ENCODE measurements at regions not wholly inside any gene's neighbourhood (a gene's known extent, or its start where the extent isn't known, plus 50 kb on each side); places are given as distances from the start of the nearest gene placed in this dataset.
A peak's percentile ranks its signal among the peaks of the same experiment; 100 is the strongest.
"Not testable (repeated sequence)": the region's sequence is repeated elsewhere in the genome, so short reads cannot be mapped to it uniquely, and the experiment has no call there.

DNA sequence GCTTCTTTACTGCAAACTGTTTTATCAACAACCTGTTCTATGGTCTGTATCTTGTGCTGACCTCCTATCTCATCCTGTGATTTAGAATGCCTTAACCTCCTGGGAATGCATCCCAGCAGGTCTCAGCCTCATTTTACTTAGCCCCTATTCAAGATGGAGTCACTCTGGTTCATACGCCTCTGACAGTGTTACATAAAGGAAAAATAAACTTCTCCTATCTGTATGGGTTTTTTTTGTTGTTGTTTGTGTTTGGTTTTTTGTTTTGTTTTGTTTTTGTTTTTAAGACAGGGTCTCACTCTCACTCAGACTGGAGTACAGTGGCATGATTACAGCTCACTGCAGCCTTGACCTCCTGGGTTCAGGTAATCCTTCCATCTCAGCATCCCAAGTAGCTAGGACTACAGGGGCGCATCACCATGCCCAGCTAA, 62.1 kb downstream of the RESF1 start:
- H3K4me1 ChIP-seq (ENCODE audit: control insufficient read depth in 2 of 2, insufficient read depth in 1 of 2, low read depth in 1 of 2, low read length in 2 of 2), result peaks cover 2 to 11% of the 10 kb centered on the region in 2 donors
- H3K27ac ChIP-seq (replicated peaks; ENCODE audit: low read length), result no peak overlapping the region
- H2BK120ac ChIP-seq (ENCODE audit: low read depth, low read length), result no peak overlapping the region
- H2BK15ac ChIP-seq (ENCODE audit: low read length), result no peak overlapping the region
- no peak overlapping the region for H3K23ac ChIP-seq (ENCODE audit: low read depth, low read length, poor library complexity)
- H3K4me3 ChIP-seq (ENCODE audit: low read length in 2 of 2), result no peak overlapping the region
- H3K14ac ChIP-seq (ENCODE audit: low read length), result no peak overlapping the region
- H3K36me3 ChIP-seq (replicated peaks in 1 of 2; ENCODE audit: control insufficient read depth in 2 of 2, insufficient read depth in 2 of 2, low read length in 2 of 2), result no peaks in the 10 kb centered on the region
- no CpG with 5 or more reads among the region's 2 CpGs for WGBS, 2 donors (ENCODE audit: extremely low coverage in 2 of 2, insufficient read length in 2 of 2, insufficient replicate concordance in 1 of 2)
- H3K18ac ChIP-seq (ENCODE audit: low read length), result no peak overlapping the region
- H4K8ac ChIP-seq (ENCODE audit: low read depth, low read length), result no peak overlapping the region
- no peak for DNase-seq (ENCODE audit: low spot score)
- no peak overlapping the region for H2BK12ac ChIP-seq (ENCODE audit: low read length)
- no peak overlapping the region for H3K4ac ChIP-seq (ENCODE audit: low read length)
- H4K91ac ChIP-seq (ENCODE audit: low read depth, low read length, poor library complexity), result no peak overlapping the region
- no peaks in the 10 kb centered on the region for H3K79me1 ChIP-seq (ENCODE audit: low read depth, low read length)
- H3K4me2 ChIP-seq (ENCODE audit: insufficient read depth, low read length, poor library complexity, severe bottlenecking), result no peak overlapping the region
- no peaks in the 10 kb centered on the region for H3K27me3 ChIP-seq (ENCODE audit: control insufficient read depth in 3 of 3, insufficient read depth in 3 of 3, low read depth in 1 of 3, low read length in 3 of 3)
- H3K9ac ChIP-seq (ENCODE audit: low read depth, low read length, poor library complexity), result no peak overlapping the region
- H2AFZ ChIP-seq (ENCODE audit: low read length), result peak overlapping the region; percentile 63
- no peak overlapping the region for H2BK5ac ChIP-seq (ENCODE audit: low read length)
- H2AK5ac ChIP-seq (ENCODE audit: low read depth, low read length), result no peak overlapping the region
- H3K9me3 ChIP-seq (replicated peaks in 1 of 2; ENCODE audit: control insufficient read depth in 2 of 2, insufficient read depth in 1 of 2, low read depth in 1 of 2, low read length in 2 of 2), result peaks cover 0 to 4% of the 10 kb centered on the region in 2 donors

DNA sequence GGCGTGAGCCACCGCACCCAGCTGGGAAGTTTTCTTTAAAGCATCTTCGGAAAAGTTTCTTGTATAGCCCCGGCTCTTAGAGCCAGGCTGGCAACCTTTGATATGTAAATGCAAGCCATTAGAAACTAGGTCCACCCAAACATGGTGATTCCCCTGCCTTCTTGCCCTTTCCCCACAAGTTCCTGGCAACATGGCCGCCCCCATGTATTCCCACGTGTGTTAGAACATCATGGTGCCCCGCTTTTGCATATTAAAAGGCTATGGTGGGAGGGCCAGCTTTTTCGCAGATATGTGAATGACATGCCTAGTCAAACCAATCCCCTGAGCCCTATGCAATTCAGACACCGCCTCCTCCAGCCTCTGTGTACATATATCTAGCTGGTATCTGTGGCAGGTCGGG, 63.2 kb downstream of the RESF1 start:
- H3K14ac ChIP-seq (ENCODE audit: low read length); H3K27me3 ChIP-seq (ENCODE audit: control insufficient read depth in 3 of 3, insufficient read depth in 3 of 3, low read depth in 1 of 3, low read length in 3 of 3); H2BK15ac ChIP-seq (ENCODE audit: low read length); H3K4me3 ChIP-seq (ENCODE audit: low read length in 2 of 2); DNase-seq (ENCODE audit: low spot score); H3K9me3 ChIP-seq (replicated peaks in 1 of 2; ENCODE audit: control insufficient read depth in 2 of 2, insufficient read depth in 1 of 2, low read depth in 1 of 2, low read length in 2 of 2); H3K79me1 ChIP-seq (ENCODE audit: low read depth, low read length); H3K4ac ChIP-seq (ENCODE audit: low read length); H3K4me2 ChIP-seq (ENCODE audit: insufficient read depth, low read length, poor library complexity, severe bottlenecking); H3K23ac ChIP-seq (ENCODE audit: low read depth, low read length, poor library complexity); H2BK120ac ChIP-seq (ENCODE audit: low read depth, low read length); H4K8ac ChIP-seq (ENCODE audit: low read depth, low read length); H2BK5ac ChIP-seq (ENCODE audit: low read length); H2AK5ac ChIP-seq (ENCODE audit: low read depth, low read length); H3K9ac ChIP-seq (ENCODE audit: low read depth, low read length, poor library complexity); H2BK12ac ChIP-seq (ENCODE audit: low read length); H3K18ac ChIP-seq (ENCODE audit: low read length); H3K36me3 ChIP-seq (replicated peaks in 1 of 2; ENCODE audit: control insufficient read depth in 2 of 2, insufficient read depth in 2 of 2, low read length in 2 of 2); H3K27ac ChIP-seq (replicated peaks; ENCODE audit: low read length); H4K91ac ChIP-seq (ENCODE audit: low read depth, low read length, poor library complexity): not testable (repeated sequence)
- peak overlapping the region; percentile 74 for H2AFZ ChIP-seq (ENCODE audit: low read length)
- no CpG with 5 or more reads among the region's 10 CpGs for WGBS, 2 donors (ENCODE audit: extremely low coverage in 2 of 2, insufficient read length in 2 of 2, insufficient replicate concordance in 1 of 2)
- peaks cover 2 to 11% of the 10 kb centered on the region in 2 donors for H3K4me1 ChIP-seq (ENCODE audit: control insufficient read depth in 2 of 2, insufficient read depth in 1 of 2, low read depth in 1 of 2, low read length in 2 of 2)

DNA sequence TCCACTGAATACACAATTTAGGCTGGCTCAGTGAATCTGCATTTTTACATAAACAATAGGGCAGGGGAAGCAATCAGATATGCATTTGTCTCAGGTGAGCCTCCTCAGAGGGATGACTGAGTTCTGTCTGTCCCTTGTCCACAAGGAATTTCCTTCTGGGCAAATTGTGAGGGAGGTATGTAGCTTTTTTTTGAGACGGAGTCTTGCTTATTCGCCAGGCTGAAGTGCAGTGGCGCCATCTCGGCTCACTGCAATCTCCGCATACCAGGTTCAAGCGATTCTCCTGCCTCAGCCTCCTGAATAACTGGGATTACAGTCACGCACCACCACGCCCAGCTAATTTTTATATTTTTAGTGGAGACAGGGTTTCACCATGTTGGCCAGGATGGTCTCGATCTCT, 64.6 kb downstream of the RESF1 start:
- H4K8ac ChIP-seq (ENCODE audit: low read depth, low read length); H2AK5ac ChIP-seq (ENCODE audit: low read depth, low read length); H3K23ac ChIP-seq (ENCODE audit: low read depth, low read length, poor library complexity); H3K9ac ChIP-seq (ENCODE audit: low read depth, low read length, poor library complexity); H3K18ac ChIP-seq (ENCODE audit: low read length); H2BK15ac ChIP-seq (ENCODE audit: low read length); H2AFZ ChIP-seq (ENCODE audit: low read length); H3K14ac ChIP-seq (ENCODE audit: low read length); H3K36me3 ChIP-seq (replicated peaks in 1 of 2; ENCODE audit: control insufficient read depth in 2 of 2, insufficient read depth in 2 of 2, low read length in 2 of 2); H3K4me2 ChIP-seq (ENCODE audit: insufficient read depth, low read length, poor library complexity, severe bottlenecking); H4K91ac ChIP-seq (ENCODE audit: low read depth, low read length, poor library complexity); H3K79me1 ChIP-seq (ENCODE audit: low read depth, low read length); H2BK5ac ChIP-seq (ENCODE audit: low read length); H3K27ac ChIP-seq (replicated peaks; ENCODE audit: low read length); H2BK12ac ChIP-seq (ENCODE audit: low read length); H3K4me3 ChIP-seq (ENCODE audit: low read length in 2 of 2); DNase-seq (ENCODE audit: low spot score); H3K4ac ChIP-seq (ENCODE audit: low read length); H3K27me3 ChIP-seq (ENCODE audit: control insufficient read depth in 3 of 3, insufficient read depth in 3 of 3, low read depth in 1 of 3, low read length in 3 of 3); H3K9me3 ChIP-seq (replicated peaks in 1 of 2; ENCODE audit: control insufficient read depth in 2 of 2, insufficient read depth in 1 of 2, low read depth in 1 of 2, low read length in 2 of 2); H2BK120ac ChIP-seq (ENCODE audit: low read depth, low read length): not testable (repeated sequence)
- H3K4me1 ChIP-seq (ENCODE audit: control insufficient read depth in 2 of 2, insufficient read depth in 1 of 2, low read depth in 1 of 2, low read length in 2 of 2), result peaks cover 2 to 11% of the 10 kb centered on the region in 2 donors
- no CpG with 5 or more reads among the region's 9 CpGs for WGBS, 2 donors (ENCODE audit: extremely low coverage in 2 of 2, insufficient read length in 2 of 2, insufficient replicate concordance in 1 of 2)

DNA sequence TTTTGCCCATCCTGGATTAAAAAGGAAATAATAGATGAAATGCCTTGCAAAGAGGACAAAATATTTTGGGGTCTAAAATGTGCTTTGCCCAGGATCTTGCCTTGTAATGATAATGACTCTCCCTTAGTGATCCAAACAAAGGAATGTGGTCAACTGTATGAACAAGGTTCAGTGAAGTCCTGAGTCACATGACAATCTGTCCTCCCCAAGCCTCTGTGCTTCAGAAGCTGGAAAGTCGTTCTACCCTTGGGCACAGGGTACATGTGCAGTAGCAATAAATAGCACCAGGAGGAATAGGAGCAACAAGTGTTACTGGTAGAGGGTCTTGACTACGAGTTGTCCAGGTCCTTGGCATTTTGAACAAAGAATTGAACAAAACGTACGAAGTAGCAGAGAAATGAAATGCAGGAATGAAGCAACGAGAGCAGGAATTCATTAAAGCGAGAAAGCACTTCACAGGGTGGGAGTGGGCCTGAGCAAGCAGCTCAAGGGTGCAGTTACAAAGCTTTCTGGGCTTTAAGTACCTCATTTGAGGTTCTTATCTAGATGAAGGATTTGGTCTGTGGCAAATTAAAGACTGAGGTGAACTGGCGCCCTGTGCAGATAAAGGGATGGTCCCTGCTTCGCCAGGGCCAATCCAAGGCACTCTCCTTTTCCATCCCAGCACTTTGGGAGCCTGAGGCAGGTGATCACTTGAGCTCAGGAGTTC, 65.8 kb downstream of the RESF1 start:
- H3K18ac ChIP-seq (ENCODE audit: low read length), result no peak overlapping the region
- no peaks in the 10 kb centered on the region for H3K36me3 ChIP-seq (replicated peaks in 1 of 2; ENCODE audit: control insufficient read depth in 2 of 2, insufficient read depth in 2 of 2, low read length in 2 of 2)
- no peak overlapping the region for H2BK15ac ChIP-seq (ENCODE audit: low read length)
- H3K4ac ChIP-seq (ENCODE audit: low read length), result no peak overlapping the region
- H2BK5ac ChIP-seq (ENCODE audit: low read length), result no peak overlapping the region
- no peak overlapping the region for H4K91ac ChIP-seq (ENCODE audit: low read depth, low read length, poor library complexity)
- no peaks in the 10 kb centered on the region for H3K79me1 ChIP-seq (ENCODE audit: low read depth, low read length)
- WGBS, 2 donors (ENCODE audit: extremely low coverage in 2 of 2, insufficient read length in 2 of 2, insufficient replicate concordance in 1 of 2), result no CpG with 5 or more reads among the region's 8 CpGs
- H3K4me1 ChIP-seq (ENCODE audit: control insufficient read depth in 2 of 2, insufficient read depth in 1 of 2, low read depth in 1 of 2, low read length in 2 of 2), result peaks cover 2 to 11% of the 10 kb centered on the region in 2 donors
- H2BK120ac ChIP-seq (ENCODE audit: low read depth, low read length), result no peak overlapping the region
- peaks cover 0 to 4% of the 10 kb centered on the region in 2 donors for H3K9me3 ChIP-seq (replicated peaks in 1 of 2; ENCODE audit: control insufficient read depth in 2 of 2, insufficient read depth in 1 of 2, low read depth in 1 of 2, low read length in 2 of 2)
- H3K9ac ChIP-seq (ENCODE audit: low read depth, low read length, poor library complexity), result no peak overlapping the region
- H3K4me3 ChIP-seq (ENCODE audit: low read length in 2 of 2), result no peak overlapping the region
- H3K14ac ChIP-seq (ENCODE audit: low read length), result no peak overlapping the region
- H2BK12ac ChIP-seq (ENCODE audit: low read length), result no peak overlapping the region
- no peak for DNase-seq (ENCODE audit: low spot score)
- H2AK5ac ChIP-seq (ENCODE audit: low read depth, low read length), result no peak overlapping the region
- no peak overlapping the region for H3K4me2 ChIP-seq (ENCODE audit: insufficient read depth, low read length, poor library complexity, severe bottlenecking)
- no peak overlapping the region for H3K23ac ChIP-seq (ENCODE audit: low read depth, low read length, poor library complexity)
- H2AFZ ChIP-seq (ENCODE audit: low read length), result peak overlapping the region; percentile 89
- no peak overlapping the region for H4K8ac ChIP-seq (ENCODE audit: low read depth, low read length)
- H3K27me3 ChIP-seq (ENCODE audit: control insufficient read depth in 3 of 3, insufficient read depth in 3 of 3, low read depth in 1 of 3, low read length in 3 of 3), result no peaks in the 10 kb centered on the region
- no peak overlapping the region for H3K27ac ChIP-seq (replicated peaks; ENCODE audit: low read length)
